Cardiac fibroblast (primary cell): ENCODE measurements at regions not wholly inside any gene's neighbourhood (a gene's known extent, or its start where the extent isn't known, plus 50 kb on each side); places are given as distances from the start of the nearest gene placed in this dataset.

Source experiments
- DNase-seq, 2 donors: peaks; one replicate each; pipeline versions ENCODE4 v3.0.0 to v3.0.0-alpha.2; 2010; ENCODE audit warnings: low read depth in 2 of 2
- H3K4me3 ChIP-seq, 2 donors: replicated peaks in 1 of 2; 1 replicate in 1 of 2; 2 replicates in 1 of 2; pipeline ENCODE4 v1.5.1; 2011; ENCODE audit warnings: low read depth in 2 of 2, low read length in 2 of 2, mild to moderate bottlenecking in 2 of 2, moderate library complexity in 1 of 2
- TF ChIP-seq, protein P1 (sequence below): IDR thresholded peaks from one replicate; pipeline ENCODE4 v1.5.1; 2011; ENCODE audit warnings: low read depth, mild to moderate bottlenecking, low read length, inconsistent platforms

- no peak overlapping the region for H3K4me3 ChIP-seq
- DNase-seq: peak in 1 of 2 donors; percentile 5
- TF ChIP-seq, protein P1, sequence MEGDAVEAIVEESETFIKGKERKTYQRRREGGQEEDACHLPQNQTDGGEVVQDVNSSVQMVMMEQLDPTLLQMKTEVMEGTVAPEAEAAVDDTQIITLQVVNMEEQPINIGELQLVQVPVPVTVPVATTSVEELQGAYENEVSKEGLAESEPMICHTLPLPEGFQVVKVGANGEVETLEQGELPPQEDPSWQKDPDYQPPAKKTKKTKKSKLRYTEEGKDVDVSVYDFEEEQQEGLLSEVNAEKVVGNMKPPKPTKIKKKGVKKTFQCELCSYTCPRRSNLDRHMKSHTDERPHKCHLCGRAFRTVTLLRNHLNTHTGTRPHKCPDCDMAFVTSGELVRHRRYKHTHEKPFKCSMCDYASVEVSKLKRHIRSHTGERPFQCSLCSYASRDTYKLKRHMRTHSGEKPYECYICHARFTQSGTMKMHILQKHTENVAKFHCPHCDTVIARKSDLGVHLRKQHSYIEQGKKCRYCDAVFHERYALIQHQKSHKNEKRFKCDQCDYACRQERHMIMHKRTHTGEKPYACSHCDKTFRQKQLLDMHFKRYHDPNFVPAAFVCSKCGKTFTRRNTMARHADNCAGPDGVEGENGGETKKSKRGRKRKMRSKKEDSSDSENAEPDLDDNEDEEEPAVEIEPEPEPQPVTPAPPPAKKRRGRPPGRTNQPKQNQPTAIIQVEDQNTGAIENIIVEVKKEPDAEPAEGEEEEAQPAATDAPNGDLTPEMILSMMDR: no peak
Measured at GRCh38 chr13:77480066-77480465, 55.4 kb upstream of the SCEL start.

GRCh38 chr13:77479326-77479725 lies 56.2 kb upstream of the SCEL start:
- TF ChIP-seq, protein P1: no peak
- H3K4me3 ChIP-seq: no peak overlapping the region
- DNase-seq: no peak

- DNase-seq: no peak
- no peak overlapping the region for H3K4me3 ChIP-seq
- TF ChIP-seq, protein P1: no peak
Measured at GRCh38 chr13:77477299-77477848, 58.1 kb upstream of the SCEL start.

- DNase-seq: no peak
- no peak overlapping the region for H3K4me3 ChIP-seq
- TF ChIP-seq, protein P1: no peak
Measured at GRCh38 chr13:77476456-77476855, 59.0 kb upstream of the SCEL start.

DNA sequence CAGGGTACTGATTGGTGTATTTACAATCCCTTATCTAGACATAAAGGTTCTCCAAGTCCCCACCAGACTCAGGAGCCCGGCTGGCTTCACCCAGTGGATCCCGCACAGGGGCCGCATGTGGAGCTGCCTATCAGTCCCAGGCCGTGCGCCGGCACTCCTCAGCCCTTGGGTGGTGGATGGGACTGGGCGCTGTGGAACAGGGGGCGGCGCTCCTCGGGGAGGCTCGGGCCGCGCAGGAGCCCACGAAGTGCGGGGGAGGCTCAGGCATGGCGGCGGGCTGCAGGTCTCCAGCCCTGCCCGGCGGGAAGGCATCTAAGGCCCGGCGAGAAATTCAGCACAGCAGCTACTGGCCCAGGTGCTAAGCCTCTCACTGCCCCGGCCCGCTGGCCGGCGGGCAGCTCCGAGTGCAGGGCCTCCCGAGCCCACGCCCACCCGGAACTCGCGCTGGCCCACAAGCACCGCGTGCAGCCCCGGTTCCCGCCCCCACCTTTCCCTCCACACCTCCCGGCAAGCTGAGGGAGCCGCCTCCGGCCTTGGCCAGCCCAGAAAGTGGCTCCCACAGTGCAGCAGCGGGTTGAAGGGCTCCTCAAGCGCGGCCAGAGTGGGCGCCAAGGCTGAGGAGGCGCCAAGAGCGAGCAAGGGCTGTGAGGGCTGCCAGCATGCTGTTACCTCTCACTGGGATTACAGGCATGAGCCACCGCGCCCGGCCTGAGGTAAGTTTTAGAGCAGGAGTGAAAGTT lies 60.0 kb upstream of the SCEL start:
- TF ChIP-seq, protein P1: no peak
- no peak for DNase-seq
- H3K4me3 ChIP-seq: no peak overlapping the region

GRCh38 chr13:77470986-77471385 lies 64.5 kb upstream of the SCEL start:
- TF ChIP-seq, protein P1: no peak
- peak in 1 of 2 donors; percentile 7 for DNase-seq
- H3K4me3 ChIP-seq: no peak overlapping the region
